ENCODE measurements at regions not wholly inside any gene's neighbourhood (a gene's known extent, or its start where the extent isn't known, plus 50 kb on each side); places are given as distances from the start of the nearest gene placed in this dataset.
A peak's percentile ranks its signal among the peaks of the same experiment; 100 is the strongest.

- H3K36me3 ChIP-seq (ENCODE audit: control insufficient read depth in 2 of 2, insufficient read depth in 2 of 2, low read length in 1 of 2): no peaks in the 10 kb centered on the region
- ChIA-PET SMC1A (ENCODE audit: uncharacterized antibody, unreplicated experiment) (interaction anchor here (0.7 to 24.0 kb wide), 19 partner anchors 10 to 681 kb away, joined by 3 to 805 read pairs (median 5); partner anchors contain the start of gene BTG1), POLR2A (interaction anchor here (0.6 to 9.3 kb wide), 12 partner anchors 8 to 355 kb away, joined by 3 to 49 read pairs (median 3); no protein-coding TSS in a partner anchor), CTCF (interaction anchor here (0.8 to 4.7 kb wide), 14 partner anchors 9 to 681 kb away, joined by 3 to 36 read pairs (median 5); no protein-coding TSS in a partner anchor), RAD21 (ENCODE audit: unreplicated experiment) (interaction anchor here (0.7 to 12.3 kb wide), 14 partner anchors 10 to 681 kb away, joined by 3 to 198 read pairs (median 4); partner anchors contain the start of gene BTG1)
- H3K9me3 ChIP-seq (replicated peaks; ENCODE audit: control insufficient read depth, insufficient read depth, low read length): peaks cover 23% of the 10 kb centered on the region
- TF ChIP-seq PBX3 (IDR thresholded peaks at IDR 0.05; ENCODE audit: insufficient replicate concordance, low read depth, low read length): no peak
- TF ChIP-seq SMC3 (IDR thresholded peaks at IDR 0.05; ENCODE audit: borderline replicate concordance, low read length): peak; percentile 24; the same call in 1 of the 2 replicates
- no peak for TF ChIP-seq IRF3 (IDR thresholded peaks at IDR 0.05)
- peak in 1 of 3 experiments; percentile 10; a peak in 1 of 6 replicates for TF ChIP-seq CTCF (IDR thresholded peaks at IDR 0.05 in 2 of 3, conservative IDR thresholded peaks at IDR 0.05 in 1 of 3; ENCODE audit: control insufficient read depth in 2 of 3, extremely low read depth in 1 of 3, insufficient read depth in 1 of 3, low read depth in 3 of 3, low read length in 3 of 3)
- no peak for TF ChIP-seq RBBP5 (conservative IDR thresholded peaks at IDR 0.05)
- peak; percentile 28 for TF ChIP-seq MEF2B (IDR thresholded peaks at IDR 0.05; ENCODE audit: partially characterized antibody, poor library complexity, severe bottlenecking)
- TF ChIP-seq RAD21 (IDR thresholded peaks at IDR 0.05; ENCODE audit: insufficient read depth, low read depth, low read length): peak; percentile 62
- TF ChIP-seq GABPA (IDR thresholded peaks at IDR 0.05; ENCODE audit: low read depth): no peak
- peak; percentile 78; the same call in 1 of the 2 replicates for TF ChIP-seq MEF2A (IDR thresholded peaks at IDR 0.05; ENCODE audit: insufficient read depth, low read depth, low read length)
- 0 out of 2 replicates have a peak, but pooled peaks have one; percentile 16 for TF ChIP-seq NFIC (IDR thresholded peaks at IDR 0.05; ENCODE audit: low read depth, low read length)
- DNase-seq (ENCODE audit: low read depth, low spot score): no peak
- no peak for ATAC-seq
- no peak overlapping the region for H3K9ac ChIP-seq (ENCODE audit: control insufficient read depth, insufficient read depth, low read length)
- intact Hi-C loops (cut with micrococcal nuclease; ENCODE audit: unreplicated experiment): loop anchor here (10.0 kb wide), 1 partner anchor 1107 kb away; no protein-coding TSS in a partner anchor
- no TSS peak for BruUV-seq (replicated peaks)
- peaks cover 81% of the 10 kb centered on the region for H3K4me1 ChIP-seq (ENCODE audit: control insufficient read depth, insufficient read depth, low read length)
- no peaks in the 10 kb centered on the region for H3K79me2 ChIP-seq (ENCODE audit: control insufficient read depth, insufficient read depth, low read length)
- no peak for FAIRE-seq
- no peak overlapping the region; the same call in 1 of the 2 replicates for H2AFZ ChIP-seq (ENCODE audit: control insufficient read depth, low read depth, low read length)
- in situ Hi-C loops (cut with MboI): no loop called here
- no peak overlapping the region for H3K4me2 ChIP-seq (ENCODE audit: control insufficient read depth, insufficient read depth)
- no peaks in the 10 kb centered on the region for H3K27me3 ChIP-seq (replicated peaks in 1 of 2; ENCODE audit: control insufficient read depth in 2 of 2, insufficient read depth in 2 of 2, low read length in 1 of 2)
- no peak overlapping the region for H3K4me3 ChIP-seq
- peak overlapping the region; percentile 64 for H3K27ac ChIP-seq (ENCODE audit: control insufficient read depth, insufficient read depth)
- H4K20me1 ChIP-seq (ENCODE audit: control insufficient read depth, insufficient read depth): no peaks in the 10 kb centered on the region
These were observed 210.5 kb upstream of the PLEKHG7 start for GRCh38 chr12:92492291-92492690.

All from GM12878 (cell line).